ENCODE measurements at regions not wholly inside any gene's neighbourhood (a gene's known extent, or its start where the extent isn't known, plus 50 kb on each side); places are given as distances from the start of the nearest gene placed in this dataset.

- TF ChIP-seq EGR1 (IDR thresholded peaks at IDR 0.05; ENCODE audit: borderline replicate concordance, low read depth, low read length): no peak
Measured at GRCh38 chr13:29943273-29943672, 92.9 kb upstream of the UBL3 start (continued).
